Tibial artery (tissue), 4 donors: ENCODE measurements at regions not wholly inside any gene's neighbourhood (a gene's known extent, or its start where the extent isn't known, plus 50 kb on each side); places are given as distances from the start of the nearest gene placed in this dataset.

Source experiments
- DNase-seq, 2 donors: peaks; one replicate each; pipeline ENCODE4 v3.0.0-alpha.2; 2019
- H3K27ac ChIP-seq, 2 donors: fragments of 200-600 bp; sonication (generic) in 1 of 2; 1 replicate in 1 of 2; 2 replicates in 1 of 2; pipeline ENCODE4 v1.5.1; 2018 to 2019; ENCODE audit warnings: mild to moderate bottlenecking in 1 of 2
- H3K27me3 ChIP-seq, 2 donors: fragments of 200-600 bp; sonication (generic) in 1 of 2; one replicate each; pipeline versions ENCODE4 v1.5.1 to v1.6.0; 2016 to 2019
- H3K36me3 ChIP-seq, 3 donors: fragments of 200-600 bp; sonication (generic) in 2 of 3; one replicate each; pipeline ENCODE4 v1.5.1; 2016 to 2019; ENCODE audit warnings: mild to moderate bottlenecking in 2 of 3
- H3K4me1 ChIP-seq, 4 donors: fragments of 200-600 bp; sonication (generic) in 2 of 4; 1 replicate in 3 of 4; 2 replicates in 1 of 4; pipeline ENCODE4 v1.5.1; 2016 to 2019
- H3K4me3 ChIP-seq, 2 donors: fragments of 200-600 bp; sonication (generic) in 1 of 2; 1 replicate in 1 of 2; 2 replicates in 1 of 2; pipeline ENCODE4 v1.5.1; 2018 to 2019; ENCODE audit warnings: mild to moderate bottlenecking in 2 of 2
- H3K9me3 ChIP-seq, 3 donors: fragments of 200-600 bp; sonication (generic) in 1 of 3; one replicate each; pipeline ENCODE4 v1.5.1; 2016 to 2019
- intact Hi-C: fragments of 100-400 bp; cut with DNase I; formaldehyde crosslinking; loops from one replicate; pipeline ENCODE4 v1.15.0; 2023; ENCODE audit warnings: low total_unique reads
- TF ChIP-seq, protein P1 (sequence below), 2 experiments: fragments of 200-600 bp in 1 of 2; fragments of 450-650 bp in 1 of 2; IDR thresholded peaks; one replicate each; pipeline ENCODE4 v1.5.1; 2017 to 2019; ENCODE audit warnings: antibody characterized with exemption in 2 of 2, mild to moderate bottlenecking in 1 of 2, moderate library complexity in 1 of 2

DNA sequence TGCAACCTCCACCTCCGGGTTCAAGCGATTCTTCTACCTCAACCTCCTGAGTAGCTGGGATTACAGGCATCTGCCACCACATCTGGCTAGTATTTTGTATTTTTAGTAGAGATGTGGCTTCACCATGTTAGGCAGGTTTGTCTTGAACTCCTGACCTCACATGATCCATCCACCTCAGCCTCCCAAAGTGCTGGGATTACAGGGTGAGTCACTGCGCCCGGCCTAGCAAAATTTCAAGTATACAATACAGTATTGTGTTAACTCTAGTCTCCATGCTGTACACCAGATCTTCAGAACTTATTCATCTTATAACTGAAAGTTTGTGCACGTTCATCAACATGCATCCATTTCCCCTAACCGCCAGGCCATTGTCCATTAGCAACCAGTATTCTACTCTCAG is 115.1 kb upstream of the MDGA2 start:
- H3K27ac ChIP-seq: no peak overlapping the region
- TF ChIP-seq, protein P1, sequence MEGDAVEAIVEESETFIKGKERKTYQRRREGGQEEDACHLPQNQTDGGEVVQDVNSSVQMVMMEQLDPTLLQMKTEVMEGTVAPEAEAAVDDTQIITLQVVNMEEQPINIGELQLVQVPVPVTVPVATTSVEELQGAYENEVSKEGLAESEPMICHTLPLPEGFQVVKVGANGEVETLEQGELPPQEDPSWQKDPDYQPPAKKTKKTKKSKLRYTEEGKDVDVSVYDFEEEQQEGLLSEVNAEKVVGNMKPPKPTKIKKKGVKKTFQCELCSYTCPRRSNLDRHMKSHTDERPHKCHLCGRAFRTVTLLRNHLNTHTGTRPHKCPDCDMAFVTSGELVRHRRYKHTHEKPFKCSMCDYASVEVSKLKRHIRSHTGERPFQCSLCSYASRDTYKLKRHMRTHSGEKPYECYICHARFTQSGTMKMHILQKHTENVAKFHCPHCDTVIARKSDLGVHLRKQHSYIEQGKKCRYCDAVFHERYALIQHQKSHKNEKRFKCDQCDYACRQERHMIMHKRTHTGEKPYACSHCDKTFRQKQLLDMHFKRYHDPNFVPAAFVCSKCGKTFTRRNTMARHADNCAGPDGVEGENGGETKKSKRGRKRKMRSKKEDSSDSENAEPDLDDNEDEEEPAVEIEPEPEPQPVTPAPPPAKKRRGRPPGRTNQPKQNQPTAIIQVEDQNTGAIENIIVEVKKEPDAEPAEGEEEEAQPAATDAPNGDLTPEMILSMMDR (IDR thresholded peaks at IDR 0.05): no peak
- no peaks in the 10 kb centered on the region for H3K9me3 ChIP-seq
- DNase-seq: no peak
- no peak overlapping the region for H3K4me3 ChIP-seq
- intact Hi-C loops: no loop called here
- H3K27me3 ChIP-seq: no peaks in the 10 kb centered on the region
- H3K4me1 ChIP-seq: no peaks in the 10 kb centered on the region
- H3K36me3 ChIP-seq: no peaks in the 10 kb centered on the region

DNA sequence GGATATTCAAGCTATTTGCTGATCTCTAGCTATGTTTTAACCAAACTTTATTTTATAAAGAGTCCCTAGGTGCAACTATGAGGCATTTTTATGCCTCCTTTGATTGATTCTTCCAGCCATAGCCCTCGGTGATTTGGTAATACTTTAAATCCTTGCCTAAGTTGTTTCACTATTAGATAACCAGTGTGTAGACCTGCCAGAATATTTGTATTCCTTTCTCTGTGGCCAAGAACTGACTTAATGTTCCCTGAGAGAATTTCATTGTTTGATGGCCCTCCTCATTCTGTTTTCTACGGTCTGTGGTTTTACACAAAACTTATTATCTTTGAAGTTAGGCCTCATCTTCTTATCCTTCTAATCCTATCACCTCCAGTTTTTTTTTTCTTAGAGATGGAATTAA is 109.7 kb upstream of the MDGA2 start:
- DNase-seq: no peak
- no peak overlapping the region for H3K27ac ChIP-seq
- no peaks in the 10 kb centered on the region for H3K9me3 ChIP-seq
- no peak overlapping the region for H3K4me3 ChIP-seq
- no peaks in the 10 kb centered on the region for H3K27me3 ChIP-seq
- H3K4me1 ChIP-seq: no peaks in the 10 kb centered on the region
- TF ChIP-seq, protein P1 (IDR thresholded peaks at IDR 0.05): no peak
- intact Hi-C loops: no loop called here
- no peaks in the 10 kb centered on the region for H3K36me3 ChIP-seq

- Histone ChIP-seq H3K9me3 (no peaks in the 10 kb centered on the region), H3K4me1 (no peaks in the 10 kb centered on the region), H3K36me3 (no peaks in the 10 kb centered on the region), H3K27ac (no peak overlapping the region), H3K4me3 (no peak overlapping the region), H3K27me3 (no peaks in the 10 kb centered on the region)
- intact Hi-C loops: no loop called here
- TF ChIP-seq, protein P1 (IDR thresholded peaks at IDR 0.05): no peak
- no peak for DNase-seq
Measured at GRCh38 chr14:47778631-47779030, 103.2 kb upstream of the MDGA2 start.

DNA sequence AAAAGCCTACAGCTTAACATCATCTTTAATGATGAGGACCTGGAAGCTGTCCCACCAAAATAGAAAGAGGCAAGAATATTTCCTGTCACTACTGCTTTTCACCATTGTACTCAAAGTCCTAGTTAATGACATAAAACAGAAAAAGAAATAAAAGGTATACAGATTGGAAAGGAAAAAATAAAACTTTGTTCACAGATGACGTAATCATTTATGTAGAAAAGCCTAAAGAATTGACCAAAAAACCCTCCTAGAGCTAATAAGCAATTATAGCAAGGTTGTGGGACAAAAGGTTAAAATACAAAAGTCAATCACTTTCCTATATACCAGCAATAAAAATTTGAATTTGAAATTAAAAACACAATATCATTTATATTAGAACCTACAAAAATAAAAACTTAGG is 97.2 kb upstream of the MDGA2 start:
- no peak for DNase-seq
- H3K27me3 ChIP-seq: no peaks in the 10 kb centered on the region
- H3K36me3 ChIP-seq: no peaks in the 10 kb centered on the region
- no peaks in the 10 kb centered on the region for H3K4me1 ChIP-seq
- no peaks in the 10 kb centered on the region for H3K9me3 ChIP-seq
- TF ChIP-seq, protein P1 (IDR thresholded peaks at IDR 0.05): no peak
- H3K4me3 ChIP-seq: no peak overlapping the region
- H3K27ac ChIP-seq: no peak overlapping the region
- intact Hi-C loops: no loop called here

DNA sequence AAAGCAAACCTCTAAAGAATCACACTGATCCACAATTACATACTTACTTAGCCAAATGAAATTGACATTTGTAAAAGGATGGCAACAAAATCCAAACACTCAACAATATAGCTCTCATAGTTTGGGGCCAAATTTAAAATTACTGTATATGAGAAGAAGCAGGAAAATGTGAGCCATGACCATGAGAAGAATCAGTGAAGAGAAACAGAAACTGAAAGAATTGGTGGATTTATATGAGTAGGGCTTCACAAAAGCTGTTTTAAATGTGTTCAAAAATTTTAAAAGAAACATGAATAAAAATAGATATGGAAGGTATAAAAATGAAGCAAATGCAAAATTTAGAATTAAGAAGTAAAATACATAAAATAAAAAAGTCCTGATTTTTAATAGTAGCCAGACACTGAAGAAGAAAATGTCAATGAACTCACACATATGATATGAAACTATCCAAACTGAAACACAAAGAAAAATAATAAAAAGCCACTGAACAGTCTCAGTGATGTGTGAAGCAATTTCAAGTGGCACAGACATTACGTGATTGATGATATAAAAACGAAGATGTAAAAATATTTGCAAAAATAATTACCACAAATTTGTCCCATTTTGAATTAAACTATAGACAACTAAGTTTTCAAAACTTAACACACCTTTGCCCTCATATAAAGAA is 87.9 kb upstream of the MDGA2 start:
- Histone ChIP-seq H3K27me3 (no peaks in the 10 kb centered on the region), H3K9me3 (no peaks in the 10 kb centered on the region), H3K27ac (no peak overlapping the region), H3K4me1 (no peaks in the 10 kb centered on the region), H3K4me3 (no peak overlapping the region), H3K36me3 (no peaks in the 10 kb centered on the region)
- DNase-seq: no peak
- intact Hi-C loops: no loop called here
- TF ChIP-seq, protein P1 (IDR thresholded peaks at IDR 0.05): no peak

GRCh38 chr14:47746986-47747385 is 71.6 kb upstream of the MDGA2 start:
- H3K27me3 ChIP-seq: no peaks in the 10 kb centered on the region
- no peaks in the 10 kb centered on the region for H3K9me3 ChIP-seq
- no peak overlapping the region for H3K27ac ChIP-seq
- no peak overlapping the region for H3K4me3 ChIP-seq
- no peak for DNase-seq
- intact Hi-C loops: no loop called here
- TF ChIP-seq, protein P1 (IDR thresholded peaks at IDR 0.05): no peak
- H3K4me1 ChIP-seq: no peaks in the 10 kb centered on the region
- no peaks in the 10 kb centered on the region for H3K36me3 ChIP-seq
